Endothelial cell (in vitro differentiated cells): ENCODE measurements at regions not wholly inside any gene's neighbourhood (a gene's known extent, or its start where the extent isn't known, plus 50 kb on each side); places are given as distances from the start of the nearest gene placed in this dataset.

Experiments used
- DNase-seq: peaks from one replicate; pipeline ENCODE4 v3.0.0; 2021; ENCODE audit warnings: low spot score
- H3K27ac Mint-ChIP-seq: one replicate; pipeline ENCODE4 v1.8.0; 2021; ENCODE audit warnings: mixed read lengths, inconsistent platforms; ENCODE audit not compliant: unreplicated experiment
- H3K27me3 Mint-ChIP-seq: one replicate; pipeline ENCODE4 v1.8.0; 2021; ENCODE audit warnings: mild to moderate bottlenecking, moderate library complexity, mixed read lengths, inconsistent platforms; ENCODE audit not compliant: unreplicated experiment
- H3K36me3 Mint-ChIP-seq: one replicate; pipeline ENCODE4 v1.8.0; 2021; ENCODE audit warnings: mild to moderate bottlenecking, low read depth, mixed read lengths, inconsistent platforms; ENCODE audit not compliant: unreplicated experiment
- H3K4me1 Mint-ChIP-seq: one replicate; pipeline ENCODE4 v1.8.0; 2021; ENCODE audit warnings: mild to moderate bottlenecking, mixed read lengths, inconsistent platforms; ENCODE audit not compliant: unreplicated experiment
- H3K4me3 Mint-ChIP-seq: one replicate; pipeline ENCODE4 v1.8.0; 2021; ENCODE audit warnings: mild to moderate bottlenecking, mixed read lengths, inconsistent platforms; ENCODE audit not compliant: unreplicated experiment
- H3K9me3 Mint-ChIP-seq: one replicate; pipeline ENCODE4 v1.8.0; 2021; ENCODE audit warnings: mixed read lengths, inconsistent platforms; ENCODE audit not compliant: unreplicated experiment
- TF ChIP-seq, protein P1 (sequence below): fragments of 200-600 bp; sonication (generic); IDR thresholded peaks from one replicate; pipeline ENCODE4 v1.5.0; 2021; ENCODE audit warnings: antibody characterized with exemption; ENCODE audit not compliant: unreplicated experiment

DNA sequence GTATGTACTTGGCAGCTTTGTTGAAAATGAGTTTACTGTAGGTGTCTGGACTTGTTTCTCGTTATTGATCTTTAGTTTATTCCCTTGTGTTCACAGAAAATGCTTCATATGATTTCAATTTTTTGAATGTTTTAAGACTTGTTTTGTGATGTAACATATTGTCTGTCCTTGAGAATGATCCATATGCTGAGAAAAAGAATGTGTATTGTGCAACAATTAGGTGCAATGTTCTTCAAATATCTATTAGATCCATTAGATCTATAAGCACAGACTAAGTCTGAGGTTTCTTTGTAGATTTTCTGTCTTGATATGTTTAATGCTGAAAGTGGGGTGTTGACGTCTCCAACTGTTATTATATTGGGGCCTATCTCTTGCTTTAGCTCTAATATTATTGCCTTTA lies 879.6 kb upstream of the LRFN5 start:
- no peaks in the 10 kb centered on the region for H3K27me3 Mint-ChIP-seq
- no peak for DNase-seq
- no peaks in the 10 kb centered on the region for H3K36me3 Mint-ChIP-seq
- no peak overlapping the region for H3K27ac Mint-ChIP-seq
- TF ChIP-seq, protein P1, sequence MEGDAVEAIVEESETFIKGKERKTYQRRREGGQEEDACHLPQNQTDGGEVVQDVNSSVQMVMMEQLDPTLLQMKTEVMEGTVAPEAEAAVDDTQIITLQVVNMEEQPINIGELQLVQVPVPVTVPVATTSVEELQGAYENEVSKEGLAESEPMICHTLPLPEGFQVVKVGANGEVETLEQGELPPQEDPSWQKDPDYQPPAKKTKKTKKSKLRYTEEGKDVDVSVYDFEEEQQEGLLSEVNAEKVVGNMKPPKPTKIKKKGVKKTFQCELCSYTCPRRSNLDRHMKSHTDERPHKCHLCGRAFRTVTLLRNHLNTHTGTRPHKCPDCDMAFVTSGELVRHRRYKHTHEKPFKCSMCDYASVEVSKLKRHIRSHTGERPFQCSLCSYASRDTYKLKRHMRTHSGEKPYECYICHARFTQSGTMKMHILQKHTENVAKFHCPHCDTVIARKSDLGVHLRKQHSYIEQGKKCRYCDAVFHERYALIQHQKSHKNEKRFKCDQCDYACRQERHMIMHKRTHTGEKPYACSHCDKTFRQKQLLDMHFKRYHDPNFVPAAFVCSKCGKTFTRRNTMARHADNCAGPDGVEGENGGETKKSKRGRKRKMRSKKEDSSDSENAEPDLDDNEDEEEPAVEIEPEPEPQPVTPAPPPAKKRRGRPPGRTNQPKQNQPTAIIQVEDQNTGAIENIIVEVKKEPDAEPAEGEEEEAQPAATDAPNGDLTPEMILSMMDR, result no peak
- no peaks in the 10 kb centered on the region for H3K4me1 Mint-ChIP-seq
- no peaks in the 10 kb centered on the region for H3K9me3 Mint-ChIP-seq
- H3K4me3 Mint-ChIP-seq, result no peak overlapping the region

DNA sequence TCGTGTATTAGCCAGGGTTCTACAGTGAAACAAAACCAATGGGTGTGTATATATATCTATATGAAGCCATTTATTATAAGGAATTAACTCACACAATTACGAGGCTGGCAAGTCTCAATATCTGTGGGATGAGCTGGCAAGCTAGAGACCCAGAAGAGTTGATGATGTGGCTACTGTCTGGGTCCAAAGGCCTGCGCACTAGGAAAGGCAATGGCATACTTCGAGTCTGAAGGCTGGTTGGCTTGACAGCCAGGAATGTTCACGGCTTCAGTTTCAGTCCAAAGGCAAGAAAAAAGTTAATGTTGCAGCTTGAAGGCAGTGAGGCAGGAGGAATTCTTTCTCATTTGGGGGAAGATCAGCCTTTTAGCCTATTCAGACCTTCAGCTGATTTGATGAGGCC lies 893.3 kb upstream of the LRFN5 start:
- no peak overlapping the region for H3K27ac Mint-ChIP-seq
- H3K27me3 Mint-ChIP-seq, result peaks cover 7% of the 10 kb centered on the region
- TF ChIP-seq, protein P1, result no peak
- peaks cover 15% of the 10 kb centered on the region for H3K36me3 Mint-ChIP-seq
- no peak for DNase-seq
- no peaks in the 10 kb centered on the region for H3K4me1 Mint-ChIP-seq
- H3K4me3 Mint-ChIP-seq, result no peak overlapping the region
- peaks cover 11% of the 10 kb centered on the region for H3K9me3 Mint-ChIP-seq

DNA sequence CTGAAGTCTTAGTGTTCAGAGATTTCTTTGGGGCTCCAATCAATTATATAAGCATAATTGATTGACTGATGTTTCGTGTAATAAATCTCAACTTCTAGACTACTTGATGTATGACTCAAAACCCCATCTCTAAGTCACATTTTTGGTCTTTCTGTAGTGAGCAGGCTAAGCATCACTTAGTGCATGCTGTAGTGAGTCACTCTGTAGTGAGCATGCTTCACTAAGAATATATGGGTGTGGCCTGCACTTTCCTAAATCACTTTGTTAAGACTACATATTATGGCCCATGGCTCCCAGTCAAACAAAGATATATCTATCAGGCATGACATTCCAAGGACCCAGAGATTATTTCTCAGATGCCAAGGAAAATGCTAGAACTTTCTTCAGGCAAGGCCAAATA lies 909.4 kb upstream of the LRFN5 start:
- no peak for DNase-seq
- TF ChIP-seq, protein P1, result no peak
- Mint-ChIP-seq H3K9me3 (no peaks in the 10 kb centered on the region), H3K27ac (no peak overlapping the region), H3K27me3 (no peaks in the 10 kb centered on the region), H3K36me3 (no peaks in the 10 kb centered on the region), H3K4me1 (peaks cover 11% of the 10 kb centered on the region), H3K4me3 (no peak overlapping the region)

DNA sequence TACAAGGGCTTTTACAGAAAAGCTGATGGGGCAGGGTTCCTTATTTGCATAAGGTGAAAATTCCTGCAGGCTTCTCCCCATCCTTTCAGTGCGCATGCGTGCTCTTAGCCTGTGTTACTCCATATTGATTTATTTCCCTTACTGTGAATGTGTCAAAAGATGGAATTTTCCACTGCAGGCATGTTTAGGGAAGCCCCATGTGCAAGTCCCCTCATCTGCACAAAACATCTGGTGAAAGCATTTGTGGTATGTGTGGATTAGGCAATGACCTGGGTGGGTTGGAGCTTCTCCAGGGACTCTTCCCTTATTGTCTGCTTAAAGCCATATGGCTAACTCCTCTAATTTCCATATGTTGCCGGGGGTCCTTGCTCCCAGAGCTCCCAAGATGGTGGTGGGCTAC lies 912.7 kb upstream of the LRFN5 start:
- no peak for DNase-seq
- Mint-ChIP-seq H3K27ac (no peak overlapping the region), H3K9me3 (no peaks in the 10 kb centered on the region), H3K36me3 (no peaks in the 10 kb centered on the region), H3K4me3 (no peak overlapping the region), H3K27me3 (no peaks in the 10 kb centered on the region), H3K4me1 (peaks cover 11% of the 10 kb centered on the region)
- TF ChIP-seq, protein P1, result no peak

DNA sequence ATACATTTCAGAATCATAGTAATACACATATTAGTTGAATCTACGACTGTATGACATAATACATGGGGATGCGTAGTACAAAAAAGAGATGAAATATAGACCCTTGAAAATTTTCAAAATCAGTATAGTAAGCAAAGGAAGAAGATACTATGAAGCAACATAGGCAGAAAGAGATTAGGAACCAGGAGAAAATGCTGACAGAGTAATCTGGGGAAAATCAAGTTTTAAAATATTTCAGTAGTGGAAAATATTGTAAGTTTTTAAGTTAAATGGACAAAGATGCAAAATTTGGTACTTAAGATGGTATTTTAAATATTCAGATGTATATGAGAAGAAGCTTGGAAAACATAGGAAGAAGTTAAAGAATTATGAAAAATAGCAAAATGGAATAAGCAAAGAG lies 915.6 kb upstream of the LRFN5 start:
- H3K9me3 Mint-ChIP-seq, result no peaks in the 10 kb centered on the region
- TF ChIP-seq, protein P1, result no peak
- peaks cover 11% of the 10 kb centered on the region for H3K4me1 Mint-ChIP-seq
- H3K27me3 Mint-ChIP-seq, result no peaks in the 10 kb centered on the region
- no peak overlapping the region for H3K4me3 Mint-ChIP-seq
- no peak for DNase-seq
- no peak overlapping the region for H3K27ac Mint-ChIP-seq
- no peaks in the 10 kb centered on the region for H3K36me3 Mint-ChIP-seq
